GM19438 (cell line): ENCODE measurements at regions not wholly inside any gene's neighbourhood (a gene's known extent, or its start where the extent isn't known, plus 50 kb on each side); places are given as distances from the start of the nearest gene placed in this dataset.
"Not testable (repeated sequence)": the region's sequence is repeated elsewhere in the genome, so short reads cannot be mapped to it uniquely, and the experiment has no call there.

ENCODE experiments used
- ATAC-seq: cut with Tn5 transposase; IDR thresholded peaks from one replicate; pipeline ENCODE4 v1.9.1; 2021; ENCODE audit warnings: low read depth; ENCODE audit not compliant: unreplicated experiment

- ATAC-seq = no peak
These were observed 81.7 kb upstream of the CTAGE1 start for GRCh38 chr18:22499421-22499820.

DNA sequence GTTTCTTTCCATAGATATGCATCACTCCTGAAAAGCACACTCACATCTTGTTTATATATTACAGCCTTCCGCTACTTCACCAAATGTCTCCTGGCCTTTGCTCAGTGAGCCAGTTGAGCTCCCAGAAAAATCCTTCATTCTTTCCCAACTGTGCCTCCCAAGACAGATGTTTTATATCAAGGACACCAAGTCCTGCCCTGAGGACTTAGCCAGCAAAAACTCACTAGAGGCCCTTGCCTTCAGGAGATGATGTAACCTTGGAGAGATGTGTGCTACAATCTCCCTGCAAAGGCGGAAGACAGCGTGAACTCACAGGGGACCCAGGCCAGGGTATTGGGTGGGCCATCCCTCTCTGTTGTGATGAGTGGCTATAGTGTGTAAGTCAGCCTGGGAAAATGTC, 86.1 kb upstream of the CTAGE1 start:
- no peak for ATAC-seq

- no peak for ATAC-seq
These were observed 86.7 kb upstream of the CTAGE1 start for GRCh38 chr18:22504251-22505030.

- ATAC-seq = no peak
These were observed 87.5 kb upstream of the CTAGE1 start for GRCh38 chr18:22505141-22505591.

GRCh38 chr18:22507055-22507454, 89.3 kb upstream of the CTAGE1 start:
- ATAC-seq = no peak

DNA sequence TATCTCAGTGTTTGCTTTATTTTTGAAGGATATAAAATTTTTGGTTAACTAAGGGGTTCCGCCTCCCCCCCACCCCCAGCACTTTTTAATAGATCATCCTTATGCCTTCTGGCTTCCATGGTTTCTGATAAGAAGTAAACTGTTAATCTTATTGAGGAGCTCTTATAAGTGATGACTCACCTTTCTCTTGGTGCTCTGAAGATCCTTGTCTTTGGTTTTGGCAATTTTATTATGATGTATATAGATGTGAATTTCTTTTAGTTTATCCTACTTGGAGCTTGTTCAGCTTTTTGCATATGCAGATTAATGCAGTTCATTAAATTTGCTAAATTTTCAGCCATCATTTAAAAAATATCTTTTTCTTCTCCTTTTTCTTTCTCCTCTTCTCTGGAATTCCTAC, 91.7 kb upstream of the CTAGE1 start:
- ATAC-seq = no peak

DNA sequence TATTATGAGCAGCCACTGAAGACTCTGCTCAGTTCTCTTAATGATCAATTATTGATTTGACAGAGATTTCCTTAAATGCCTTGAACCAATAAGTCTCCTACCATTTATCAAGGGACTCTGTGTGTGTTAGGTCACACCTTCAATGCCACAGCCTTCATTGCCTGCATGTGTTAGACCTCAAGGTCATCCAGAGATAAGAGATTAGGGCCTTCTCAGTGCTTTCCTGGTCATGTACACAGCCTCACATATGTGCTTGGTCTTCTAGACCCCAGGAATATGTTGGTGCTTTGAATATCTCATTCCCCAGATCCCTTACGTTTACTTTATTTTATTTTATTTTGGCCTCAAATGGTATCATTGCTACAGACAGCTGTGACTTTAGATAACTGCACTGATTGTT, 93.0 kb upstream of the CTAGE1 start:
- ATAC-seq = no peak

DNA sequence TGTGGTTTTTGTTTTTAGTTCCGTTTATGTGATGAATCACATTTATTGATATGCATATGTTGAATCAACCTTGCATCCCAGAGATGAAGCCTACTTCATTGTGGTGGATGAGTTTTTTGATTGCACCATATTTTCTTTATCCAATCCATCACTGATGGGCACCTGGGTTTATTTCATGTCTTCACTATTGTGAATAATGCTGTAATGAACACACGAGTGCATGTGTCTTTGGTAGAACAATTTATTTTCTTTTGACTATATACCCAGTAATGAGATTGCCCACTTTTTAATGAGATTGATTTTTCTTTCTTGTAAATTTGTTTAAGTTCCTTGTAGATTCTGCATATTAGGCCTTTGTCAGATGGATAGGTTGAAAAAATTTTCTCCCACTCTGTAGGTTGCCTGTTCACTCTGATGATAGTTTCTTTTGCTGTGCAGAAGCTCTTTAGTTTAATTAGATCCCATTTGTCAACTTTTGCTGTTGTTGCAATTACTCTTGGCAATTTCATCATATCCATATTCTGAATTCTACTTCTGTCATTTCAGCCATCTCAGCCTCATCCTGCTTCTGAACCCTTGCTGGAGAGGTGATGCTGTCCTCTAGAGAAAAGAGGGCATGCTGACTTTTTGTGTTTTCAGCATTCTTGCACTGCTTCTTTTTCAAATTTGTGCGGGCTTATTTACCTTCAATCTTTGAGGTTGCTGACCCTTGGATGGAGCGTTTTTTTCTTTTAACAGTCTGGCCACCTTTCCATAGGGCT, 96.2 kb upstream of the CTAGE1 start:
- no peak for ATAC-seq

GRCh38 chr18:22514655-22515054, 96.9 kb upstream of the CTAGE1 start:
- no peak for ATAC-seq

GRCh38 chr18:22515250-22515649, 97.5 kb upstream of the CTAGE1 start:
- ATAC-seq = no peak

GRCh38 chr18:22517356-22517755, 99.6 kb upstream of the CTAGE1 start:
- no peak for ATAC-seq

DNA sequence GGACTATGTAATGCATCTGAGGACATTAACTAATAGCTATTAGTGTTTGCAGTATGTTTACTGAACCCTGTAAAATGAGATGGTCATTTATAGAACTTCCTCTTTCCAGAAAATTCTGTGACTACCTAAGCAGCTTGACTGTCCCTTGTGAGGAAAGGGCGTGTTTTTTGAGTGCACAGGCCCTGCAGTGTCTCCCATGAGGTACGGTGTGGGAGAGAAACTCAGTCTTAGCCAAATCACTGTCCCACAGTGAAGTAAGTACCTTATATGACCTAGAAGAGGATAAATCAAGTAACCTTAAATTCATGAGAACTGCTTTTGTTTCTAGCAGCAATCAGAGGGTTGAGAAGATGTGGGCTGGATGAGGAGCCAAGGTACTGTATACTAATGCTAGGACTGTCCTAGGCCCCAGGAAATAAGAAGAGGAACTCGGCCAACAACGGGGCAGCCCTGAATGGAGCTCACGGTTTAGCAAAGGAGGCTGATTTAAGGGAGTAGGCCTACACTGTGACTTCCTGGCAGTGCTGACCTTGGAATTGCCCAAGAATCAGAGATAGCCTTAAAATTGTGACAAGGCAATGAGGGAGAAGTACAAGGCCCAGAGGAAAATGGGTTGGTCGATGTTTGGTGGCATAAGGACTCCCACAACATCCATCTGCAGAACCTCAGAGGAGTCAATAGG, 103.5 kb upstream of the CTAGE1 start:
- ATAC-seq = no peak

DNA sequence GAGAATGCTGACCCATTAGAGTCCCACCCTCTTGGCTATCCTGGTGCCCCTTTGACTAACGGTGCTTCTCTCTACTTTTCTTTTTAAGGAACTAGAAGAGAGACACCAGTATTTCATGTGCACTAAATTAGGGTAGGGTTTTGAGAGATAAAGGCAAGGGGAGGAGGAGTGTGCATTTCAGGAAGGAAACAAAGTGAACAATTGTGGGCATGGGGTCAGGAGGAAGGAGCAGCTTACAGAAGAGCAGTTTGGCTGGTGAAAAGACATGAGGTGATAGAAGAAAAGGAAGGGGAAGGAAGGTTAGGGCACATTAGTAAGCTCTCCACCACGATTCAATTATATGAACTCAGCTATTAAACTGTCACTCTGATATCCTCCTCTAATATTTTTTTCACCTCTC, 105.8 kb upstream of the CTAGE1 start:
- no peak for ATAC-seq

DNA sequence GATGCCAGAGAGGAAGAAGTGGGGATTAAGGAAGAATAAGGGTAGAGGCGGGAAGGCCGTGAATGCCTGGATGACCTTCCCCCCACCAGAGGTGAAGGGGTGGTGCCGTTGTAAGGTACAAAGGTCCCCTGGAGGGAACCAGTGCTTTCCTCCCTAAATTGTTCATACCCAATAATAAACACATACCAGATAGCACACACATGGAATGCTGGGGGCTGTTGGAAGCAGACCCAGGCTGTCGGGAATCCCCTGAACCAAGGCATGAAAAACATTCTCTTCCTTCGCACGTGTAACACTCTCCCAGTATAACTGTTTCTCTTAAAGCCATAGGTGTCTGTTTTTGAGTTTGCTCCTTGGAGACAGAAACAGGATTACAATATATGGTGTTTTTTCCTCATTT, 107.1 kb upstream of the CTAGE1 start:
- ATAC-seq = no peak

GRCh38 chr18:22525313-22525712, 107.6 kb upstream of the CTAGE1 start:
- no peak for ATAC-seq

DNA sequence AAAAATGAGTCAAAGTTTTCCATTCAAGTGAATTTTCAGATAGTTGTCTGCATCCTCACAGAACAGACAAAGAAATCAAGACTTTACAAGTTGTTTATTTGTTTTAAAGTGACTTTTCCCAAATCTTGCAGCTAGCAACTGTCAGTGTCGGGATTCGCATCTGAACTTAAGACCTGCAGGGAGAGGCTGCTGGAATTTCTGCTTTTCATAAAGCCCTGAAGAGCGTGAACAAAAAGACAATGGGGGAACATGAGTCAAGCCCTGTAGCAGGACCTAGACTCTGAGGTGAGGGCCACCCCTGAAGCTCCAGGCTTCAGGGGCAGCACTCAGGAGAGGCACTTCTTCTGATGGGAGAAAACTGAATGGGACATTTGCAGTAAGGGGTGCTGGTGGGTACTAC, 108.2 kb upstream of the CTAGE1 start:
- ATAC-seq = no peak

- no peak for ATAC-seq
These were observed 110.6 kb upstream of the CTAGE1 start for GRCh38 chr18:22528291-22528690.

- not testable (repeated sequence) for ATAC-seq
These were observed 117.0 kb upstream of the CTAGE1 start for GRCh38 chr18:22534706-22535105.

DNA sequence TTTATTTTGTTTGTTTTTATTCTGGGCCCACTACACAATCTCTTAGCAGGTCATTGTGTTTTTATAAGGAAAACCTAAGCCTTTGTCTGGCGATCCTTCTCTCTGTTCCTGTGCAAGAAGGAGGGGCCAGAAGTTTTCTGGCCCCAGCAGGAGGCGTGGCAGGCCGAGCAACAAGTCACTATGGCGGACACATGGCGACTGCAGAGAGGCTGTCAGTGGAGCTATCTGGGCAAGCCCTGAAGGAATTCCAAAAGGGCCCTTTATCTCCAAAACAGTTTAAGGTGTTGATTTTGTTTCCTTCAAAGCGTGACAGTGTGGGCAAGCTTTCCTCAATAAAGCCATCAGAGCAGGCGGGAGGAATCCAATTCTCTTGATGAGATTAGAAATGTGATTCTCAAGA, 118.8 kb upstream of the CTAGE1 start:
- ATAC-seq = no peak

GRCh38 chr18:22538426-22538825, 120.7 kb upstream of the CTAGE1 start:
- ATAC-seq = no peak

DNA sequence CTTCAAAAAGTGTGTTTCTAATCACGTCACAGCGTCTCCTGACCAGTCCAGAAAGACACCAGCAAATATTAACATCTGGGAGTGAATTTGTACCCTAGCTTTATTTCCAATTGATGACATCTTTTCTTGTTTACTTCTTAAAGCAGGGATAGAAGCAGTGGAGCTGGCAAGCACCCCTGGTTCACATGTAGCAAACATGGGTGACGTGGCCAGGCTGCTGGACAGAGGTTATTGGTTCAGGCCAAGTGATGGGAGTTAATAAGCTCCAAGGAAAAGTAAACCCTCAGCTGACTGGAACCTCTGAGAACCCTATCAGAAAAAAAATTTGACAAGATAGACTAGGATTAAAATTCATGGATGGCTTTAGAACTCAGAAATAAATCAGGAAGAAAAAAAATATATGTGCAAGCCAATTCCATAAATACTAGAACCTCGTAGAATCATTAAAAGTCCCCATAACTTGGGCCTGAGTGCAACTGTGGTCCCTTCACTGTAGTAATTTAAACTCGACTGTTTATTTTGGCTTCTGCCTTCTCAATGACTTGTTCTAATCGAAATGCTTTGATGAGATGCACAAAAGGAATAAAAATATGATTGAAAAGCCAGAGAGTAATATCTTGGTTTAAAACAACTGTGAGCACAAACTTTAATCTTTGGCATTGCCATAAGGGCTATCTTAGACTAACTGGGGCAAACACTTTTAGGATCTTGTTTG, 121.5 kb upstream of the CTAGE1 start:
- ATAC-seq = no peak
